ENCODE measurements at regions not wholly inside any gene's neighbourhood (a gene's known extent, or its start where the extent isn't known, plus 50 kb on each side); places are given as distances from the start of the nearest gene placed in this dataset.

- TF ChIP-seq CTCF (optimal IDR thresholded peaks at IDR 0.05 in 1 of 3, IDR thresholded peaks at IDR 0.05 in 1 of 3, conservative IDR thresholded peaks at IDR 0.05 in 1 of 3; ENCODE audit: extremely low read depth in 1 of 3, insufficient read depth in 2 of 3, low read length in 3 of 3) (no peak), EZH2 (IDR thresholded peaks at IDR 0.05; ENCODE audit: low read length) (no peak)
These were observed 668.0 kb downstream of the LTN1 start for GRCh38 chr21:28324690-28325089.
